ENCODE measurements at regions not wholly inside any gene's neighbourhood (a gene's known extent, or its start where the extent isn't known, plus 50 kb on each side); places are given as distances from the start of the nearest gene placed in this dataset.
"Not testable (repeated sequence)": the region's sequence is repeated elsewhere in the genome, so short reads cannot be mapped to it uniquely, and the experiment has no call there.

- Histone ChIP-seq H3K36me3 (no peaks in the 10 kb centered on the region), H3K27ac (replicated peaks in 1 of 4) (no peak overlapping the region), H3K4me3 (no peak overlapping the region), H3K4me1 (no peaks in the 10 kb centered on the region), H3K27me3 (no peaks in the 10 kb centered on the region), H3K9me3 (no peaks in the 10 kb centered on the region)
- TF ChIP-seq CTCF (IDR thresholded peaks at IDR 0.05) (no peak), EP300 (IDR thresholded peaks at IDR 0.05) (no peak), POLR2A (IDR thresholded peaks at IDR 0.05; ENCODE audit: low read depth) (no peak), POLR2AphosphoS5 (IDR thresholded peaks at IDR 0.05) (no peak)
- intact Hi-C loops (cut with DNase I): no loop called here
- DNase-seq (ENCODE audit: extremely low spot score): no peak
These were observed 511.9 kb upstream of the NCAM2 start for GRCh38 chr21:20486303-20486702.

- H3K4me3 ChIP-seq; DNase-seq (ENCODE audit: extremely low spot score); H3K27me3 ChIP-seq; H3K27ac ChIP-seq (replicated peaks in 1 of 4); intact Hi-C loops (cut with DNase I); H3K4me1 ChIP-seq; H3K36me3 ChIP-seq: not testable (repeated sequence)
- WGBS: 76% methylated on average over 3 of the region's 3 CpGs
- peaks cover 0 to 17% (median 17%) of the 10 kb centered on the region in 4 donors for H3K9me3 ChIP-seq
These were observed 495.3 kb upstream of the NCAM2 start for GRCh38 chr21:20502915-20503314.

- H3K4me1 ChIP-seq: no peaks in the 10 kb centered on the region
- no peaks in the 10 kb centered on the region for H3K27me3 ChIP-seq
- intact Hi-C loops (cut with DNase I): no loop called here
- H3K9me3 ChIP-seq: peaks cover 0 to 7% (median 6%) of the 10 kb centered on the region in 4 donors
- WGBS: 100% methylated on average over 1 of the region's 5 CpGs
- no peaks in the 10 kb centered on the region for H3K36me3 ChIP-seq
- H3K27ac ChIP-seq (replicated peaks in 1 of 4): no peak overlapping the region
- no peak for TF ChIP-seq CTCF (IDR thresholded peaks at IDR 0.05)
- DNase-seq (ENCODE audit: extremely low spot score): no peak
- no peak overlapping the region for H3K4me3 ChIP-seq
These were observed 490.4 kb upstream of the NCAM2 start for GRCh38 chr21:20507783-20508182.

GRCh38 chr21:20511216-20511880, 486.9 kb upstream of the NCAM2 start:
- 53% methylated on average over 4 of the region's 4 CpGs for whole genome bisulfite sequencing
- Histone ChIP-seq H3K36me3 (no peaks in the 10 kb centered on the region), H3K4me1 (no peaks in the 10 kb centered on the region), H3K27me3 (no peaks in the 10 kb centered on the region), H3K27ac (replicated peaks in 1 of 4) (no peak overlapping the region), H3K4me3 (no peak overlapping the region), H3K9me3 (no peaks in the 10 kb centered on the region)
- intact Hi-C loops (cut with DNase I): no loop called here
- TF ChIP-seq POLR2AphosphoS5 (IDR thresholded peaks at IDR 0.05): no peak
- no peak for TF ChIP-seq EP300 (IDR thresholded peaks at IDR 0.05)
- no peak for TF ChIP-seq POLR2A (IDR thresholded peaks at IDR 0.05; ENCODE audit: low read depth)
- no peak for TF ChIP-seq CTCF (IDR thresholded peaks at IDR 0.05)
- DNase-seq (ENCODE audit: extremely low spot score): no peak

GRCh38 chr21:20515446-20515845, 482.8 kb upstream of the NCAM2 start:
- intact Hi-C loops (cut with DNase I): no loop called here
- H3K27ac ChIP-seq (replicated peaks in 1 of 4): no peak overlapping the region
- H3K4me1 ChIP-seq: no peaks in the 10 kb centered on the region
- no peaks in the 10 kb centered on the region for H3K36me3 ChIP-seq
- no peaks in the 10 kb centered on the region for H3K9me3 ChIP-seq
- no peak for DNase-seq (ENCODE audit: extremely low spot score)
- 85% methylated on average over 3 of the region's 3 CpGs for WGBS
- no peaks in the 10 kb centered on the region for H3K27me3 ChIP-seq
- no peak overlapping the region for H3K4me3 ChIP-seq
- TF ChIP-seq POLR2AphosphoS5 (IDR thresholded peaks at IDR 0.05) (no peak), EP300 (IDR thresholded peaks at IDR 0.05) (no peak), POLR2A (IDR thresholded peaks at IDR 0.05; ENCODE audit: low read depth) (no peak), CTCF (IDR thresholded peaks at IDR 0.05) (no peak)
